HG02884 (cell line): ENCODE measurements at regions not wholly inside any gene's neighbourhood (a gene's known extent, or its start where the extent isn't known, plus 50 kb on each side); places are given as distances from the start of the nearest gene placed in this dataset.
"Not testable (repeated sequence)": the region's sequence is repeated elsewhere in the genome, so short reads cannot be mapped to it uniquely, and the experiment has no call there.

ENCODE experiments used
- ATAC-seq: cut with Tn5 transposase; IDR thresholded peaks from one replicate; pipeline ENCODE4 v1.9.1; 2021; ENCODE audit warnings: mild to moderate bottlenecking, moderate library complexity; ENCODE audit not compliant: unreplicated experiment

- no peak for ATAC-seq
Observed at GRCh38 chr11:134949121-134950090, 537.4 kb upstream of the B3GAT1 start.

- no peak for ATAC-seq
Observed at GRCh38 chr11:134947556-134947955, 535.5 kb upstream of the B3GAT1 start.

- ATAC-seq = no peak
Observed at GRCh38 chr11:134945993-134946392, 534.0 kb upstream of the B3GAT1 start.

- ATAC-seq = no peak
Observed at GRCh38 chr11:134944986-134945385, 532.9 kb upstream of the B3GAT1 start.

GRCh38 chr11:134944131-134944530 lies 532.1 kb upstream of the B3GAT1 start:
- ATAC-seq = no peak

- ATAC-seq = no peak
Observed at GRCh38 chr11:134943544-134943943, 531.5 kb upstream of the B3GAT1 start.

- no peak for ATAC-seq
Observed at GRCh38 chr11:134942681-134943080, 530.6 kb upstream of the B3GAT1 start.

- not testable (repeated sequence) for ATAC-seq
Observed at GRCh38 chr11:134941936-134942600, 530.0 kb upstream of the B3GAT1 start.

- ATAC-seq = no peak
Observed at GRCh38 chr11:134941326-134941725, 529.3 kb upstream of the B3GAT1 start.

- ATAC-seq = no peak
Observed at GRCh38 chr11:134940441-134941126, 528.5 kb upstream of the B3GAT1 start.

- no peak for ATAC-seq
Observed at GRCh38 chr11:134939905-134940304, 527.9 kb upstream of the B3GAT1 start.

GRCh38 chr11:134939031-134939430 lies 527.0 kb upstream of the B3GAT1 start:
- no peak for ATAC-seq

GRCh38 chr11:134938212-134938611 lies 526.2 kb upstream of the B3GAT1 start:
- no peak for ATAC-seq

- ATAC-seq = not testable (repeated sequence)
Observed at GRCh38 chr11:134937193-134937592, 525.2 kb upstream of the B3GAT1 start.

GRCh38 chr11:134932761-134933160 lies 520.7 kb upstream of the B3GAT1 start:
- ATAC-seq = no peak

- no peak for ATAC-seq
Observed at GRCh38 chr11:134925432-134925831, 513.4 kb upstream of the B3GAT1 start.

- ATAC-seq = no peak
Observed at GRCh38 chr11:134923441-134923840, 511.4 kb upstream of the B3GAT1 start.

- no peak for ATAC-seq
Observed at GRCh38 chr11:134921938-134922337, 509.9 kb upstream of the B3GAT1 start.

- ATAC-seq = no peak
Observed at GRCh38 chr11:134920851-134921608, 509.0 kb upstream of the B3GAT1 start.

- ATAC-seq = no peak
Observed at GRCh38 chr11:134916421-134917213, 504.6 kb upstream of the B3GAT1 start.
